OCI-LY7 (cell line): ENCODE measurements at regions not wholly inside any gene's neighbourhood (a gene's known extent, or its start where the extent isn't known, plus 50 kb on each side); places are given as distances from the start of the nearest gene placed in this dataset.

Source experiments
- EZH2phosphoT487 ChIP-seq: fragments of 200-600 bp; sonication (generic); IDR thresholded peaks from 2 replicates; pipeline ENCODE4 v1.6.1; 2018; ENCODE audit warnings: low read depth, borderline replicate concordance, mild to moderate bottlenecking, mixed run types, antibody characterized with exemption, low read length, moderate library complexity, mixed read lengths
- TF ChIP-seq, protein P1 (sequence below): fragments of 200-600 bp; sonication (generic); conservative IDR thresholded peaks from 2 replicates; pipeline ENCODE4 v1.5.1; 2014; ENCODE audit warnings: mild to moderate bottlenecking, antibody characterized with exemption, low read length, moderate library complexity, mixed read lengths

DNA sequence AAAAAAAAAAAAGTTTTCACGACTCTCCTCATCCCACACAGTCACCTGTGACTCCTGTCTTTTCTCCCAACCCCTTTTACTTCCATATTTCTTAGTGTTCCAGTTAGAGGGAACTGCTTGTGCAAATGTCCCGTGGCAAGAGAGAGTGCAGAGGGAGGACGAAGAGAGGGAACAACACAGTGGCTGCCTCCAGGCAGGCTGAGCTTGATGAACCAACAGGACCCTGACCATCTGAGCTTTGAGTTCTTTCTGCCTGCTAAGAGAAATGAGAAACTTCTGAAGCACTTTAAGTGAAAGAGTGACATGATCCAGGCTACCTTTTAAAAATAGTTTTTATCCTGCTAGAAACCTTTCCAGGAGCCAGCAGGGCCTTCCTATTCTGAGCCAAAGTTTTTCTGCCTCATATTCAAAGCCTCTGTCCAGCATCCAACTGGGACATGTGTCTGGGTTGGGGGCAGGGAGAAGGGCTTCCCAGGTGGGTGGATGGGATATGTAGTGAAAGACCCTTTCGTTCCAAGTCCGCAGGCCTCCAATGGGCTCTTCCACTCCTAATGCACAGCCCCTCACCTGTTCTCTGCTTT is 239.9 kb downstream of the OPA1 start:
- TF ChIP-seq, protein P1, sequence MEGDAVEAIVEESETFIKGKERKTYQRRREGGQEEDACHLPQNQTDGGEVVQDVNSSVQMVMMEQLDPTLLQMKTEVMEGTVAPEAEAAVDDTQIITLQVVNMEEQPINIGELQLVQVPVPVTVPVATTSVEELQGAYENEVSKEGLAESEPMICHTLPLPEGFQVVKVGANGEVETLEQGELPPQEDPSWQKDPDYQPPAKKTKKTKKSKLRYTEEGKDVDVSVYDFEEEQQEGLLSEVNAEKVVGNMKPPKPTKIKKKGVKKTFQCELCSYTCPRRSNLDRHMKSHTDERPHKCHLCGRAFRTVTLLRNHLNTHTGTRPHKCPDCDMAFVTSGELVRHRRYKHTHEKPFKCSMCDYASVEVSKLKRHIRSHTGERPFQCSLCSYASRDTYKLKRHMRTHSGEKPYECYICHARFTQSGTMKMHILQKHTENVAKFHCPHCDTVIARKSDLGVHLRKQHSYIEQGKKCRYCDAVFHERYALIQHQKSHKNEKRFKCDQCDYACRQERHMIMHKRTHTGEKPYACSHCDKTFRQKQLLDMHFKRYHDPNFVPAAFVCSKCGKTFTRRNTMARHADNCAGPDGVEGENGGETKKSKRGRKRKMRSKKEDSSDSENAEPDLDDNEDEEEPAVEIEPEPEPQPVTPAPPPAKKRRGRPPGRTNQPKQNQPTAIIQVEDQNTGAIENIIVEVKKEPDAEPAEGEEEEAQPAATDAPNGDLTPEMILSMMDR = no peak
- no peak for TF ChIP-seq EZH2phosphoT487
